Forelimb muscle (tissue), 1 donor: ENCODE measurements at regions not wholly inside any gene's neighbourhood (a gene's known extent, or its start where the extent isn't known, plus 50 kb on each side); places are given as distances from the start of the nearest gene placed in this dataset.
A peak's percentile ranks its signal among the peaks of the same experiment; 100 is the strongest.
"Not testable (repeated sequence)": the region's sequence is repeated elsewhere in the genome, so short reads cannot be mapped to it uniquely, and the experiment has no call there.

Experiments used
- DNase-seq: peaks from one replicate; pipeline ENCODE4 v3.0.0-alpha.2; 2013; ENCODE audit warnings: low read depth

- no peak for DNase-seq
Measured at GRCh38 chr6:134564705-134565104, 246.8 kb upstream of the SGK1 start.

DNA sequence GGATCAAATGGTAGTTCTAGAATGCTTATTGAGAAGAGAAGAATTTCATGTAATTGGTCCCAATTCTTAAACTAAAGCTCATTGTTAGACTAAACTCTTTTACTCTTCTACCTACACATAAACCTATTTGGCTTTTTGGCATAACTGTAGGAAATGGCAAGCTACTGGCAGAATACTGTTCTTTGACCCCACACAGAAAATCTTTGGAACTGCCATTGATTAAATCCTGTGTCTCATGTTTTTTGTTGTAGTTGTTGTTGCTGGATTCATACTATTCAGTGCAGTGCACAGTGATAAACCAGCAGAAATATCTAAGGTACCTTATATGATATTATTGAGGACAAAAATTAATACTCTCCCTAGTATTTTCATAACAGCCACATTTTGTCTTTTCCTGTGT is 242.1 kb upstream of the SGK1 start:
- DNase-seq = no peak

DNA sequence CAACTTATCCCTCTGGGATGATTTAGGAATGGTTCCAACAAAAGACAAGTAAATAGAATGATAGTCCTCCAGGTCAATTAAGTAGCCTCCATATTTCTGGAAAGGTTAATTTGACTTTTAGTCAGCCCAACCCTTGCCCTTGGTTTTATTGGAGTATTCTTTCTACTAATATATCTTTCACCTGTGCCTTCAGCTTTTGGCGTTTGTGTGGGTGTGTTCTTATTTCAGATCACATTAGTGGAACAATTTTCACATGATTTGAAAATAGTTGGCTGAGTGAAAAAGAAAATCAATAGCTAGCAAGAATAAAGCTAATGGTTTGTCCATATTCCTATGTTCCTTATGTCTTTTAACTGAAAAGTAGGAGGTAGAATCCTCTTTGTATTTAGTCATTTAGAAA is 239.6 kb upstream of the SGK1 start:
- DNase-seq = no peak

DNA sequence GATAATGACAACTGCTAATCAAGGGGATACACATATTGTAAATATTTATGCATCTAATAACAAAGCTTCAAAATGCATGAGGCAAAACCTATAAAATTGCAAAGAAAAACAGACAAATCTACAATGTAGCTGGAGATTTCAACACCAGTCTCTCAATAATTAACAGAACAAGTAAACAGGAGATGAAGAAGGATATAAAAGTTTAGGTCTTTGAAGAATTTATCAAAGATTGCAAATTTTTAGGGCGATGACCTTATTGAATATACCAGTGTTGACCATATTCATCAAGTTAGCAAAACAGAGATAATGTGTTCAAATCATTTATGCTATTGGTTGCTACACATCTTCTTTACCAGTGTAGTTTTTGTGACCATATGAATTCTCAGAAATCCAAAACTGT is 237.8 kb upstream of the SGK1 start:
- DNase-seq = no peak

DNA sequence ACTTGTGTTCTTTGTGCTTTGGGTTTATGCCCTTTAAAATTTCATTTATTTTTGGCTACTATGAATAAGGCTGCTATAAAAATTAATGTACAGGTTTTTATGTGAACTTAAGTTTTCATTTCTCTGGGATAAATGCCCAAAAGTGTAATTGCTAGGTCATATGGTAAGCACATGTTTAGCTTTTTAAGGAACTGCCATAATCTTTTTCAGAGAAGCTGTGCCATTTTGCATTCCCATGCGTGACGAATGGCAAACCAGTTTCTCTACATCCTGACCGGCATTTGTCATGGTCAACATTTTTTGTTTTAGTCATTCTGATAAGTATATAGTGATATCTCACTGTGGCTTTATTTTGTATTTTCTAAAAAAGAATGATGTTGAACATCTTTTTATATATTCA is 236.0 kb upstream of the SGK1 start:
- DNase-seq = no peak

- no peak for DNase-seq
Measured at GRCh38 chr6:134551245-134551960, 233.5 kb upstream of the SGK1 start.

GRCh38 chr6:134550604-134551003 is 232.7 kb upstream of the SGK1 start:
- DNase-seq = peak; percentile 17

GRCh38 chr6:134549854-134550253 is 231.9 kb upstream of the SGK1 start:
- no peak for DNase-seq

DNA sequence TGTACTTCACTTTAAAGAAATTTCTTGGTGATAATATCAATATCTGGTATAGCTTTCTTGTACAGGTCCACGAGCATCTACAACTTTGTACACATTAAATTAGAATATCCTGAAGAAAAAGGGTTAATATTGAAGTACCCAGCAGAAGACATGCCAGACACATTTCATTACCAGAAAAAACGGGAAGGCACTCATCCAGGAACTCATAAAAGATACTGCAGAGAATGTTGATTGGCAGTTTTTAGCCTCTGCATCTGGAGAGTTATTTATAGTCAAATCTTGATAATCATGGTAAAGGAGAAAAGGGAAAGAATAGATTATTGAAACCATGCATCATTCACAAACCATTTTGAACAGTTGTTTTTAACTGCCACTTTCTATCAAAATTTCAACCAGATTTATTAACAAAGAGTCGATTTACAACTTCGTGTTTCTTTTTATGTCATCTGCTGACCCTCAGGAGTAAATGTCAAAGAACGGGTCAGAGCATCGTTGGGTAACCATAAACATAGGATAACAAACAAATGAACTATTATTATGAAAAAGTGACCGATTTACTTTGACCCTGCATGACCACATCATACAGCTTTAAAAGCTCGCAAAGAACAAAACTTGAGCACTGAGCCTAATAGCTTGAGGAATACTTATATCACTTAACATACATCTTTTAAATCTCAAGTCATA is 229.2 kb upstream of the SGK1 start:
- DNase-seq = no peak

DNA sequence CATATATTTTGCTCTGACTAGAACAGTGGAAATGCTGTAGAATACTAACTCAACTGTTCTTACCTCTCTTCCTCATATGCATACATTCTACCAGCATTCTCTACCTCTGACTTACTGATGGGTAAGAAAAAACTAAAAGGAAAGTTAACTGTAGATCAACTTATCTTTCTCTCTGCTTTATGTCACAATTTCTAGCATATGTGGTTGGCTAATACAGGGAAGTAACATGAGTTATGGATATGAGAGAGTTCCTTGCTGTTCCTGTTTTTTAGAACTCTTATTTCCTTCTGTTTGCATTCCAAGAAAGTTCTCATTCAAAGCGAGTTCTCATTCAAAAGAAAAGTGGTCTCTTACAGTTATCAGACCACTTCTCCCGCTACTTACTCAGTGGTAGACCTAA is 226.8 kb upstream of the SGK1 start:
- DNase-seq = no peak

DNA sequence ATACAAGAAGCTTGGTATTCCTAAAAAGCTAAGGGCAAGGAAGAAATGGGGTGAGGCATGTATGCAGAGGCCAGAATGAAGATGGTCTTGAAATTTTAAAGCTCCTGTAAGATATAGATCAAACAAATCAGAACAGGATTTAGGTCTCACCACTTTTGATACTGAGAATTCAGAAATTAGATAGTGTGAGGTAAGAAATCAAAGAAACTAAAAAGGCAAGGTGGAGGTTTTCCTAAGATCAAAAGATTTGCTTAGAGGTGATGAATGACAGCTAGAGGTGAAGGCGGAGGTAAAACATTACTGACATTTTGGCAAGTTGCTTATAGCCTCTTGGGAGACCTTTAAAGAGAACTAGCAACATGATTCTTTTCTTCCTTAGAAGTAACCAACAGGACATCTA is 225.2 kb upstream of the SGK1 start:
- DNase-seq = no peak

GRCh38 chr6:134541001-134541400 is 223.1 kb upstream of the SGK1 start:
- no peak for DNase-seq

GRCh38 chr6:134539865-134540323 is 222.0 kb upstream of the SGK1 start:
- DNase-seq = no peak

DNA sequence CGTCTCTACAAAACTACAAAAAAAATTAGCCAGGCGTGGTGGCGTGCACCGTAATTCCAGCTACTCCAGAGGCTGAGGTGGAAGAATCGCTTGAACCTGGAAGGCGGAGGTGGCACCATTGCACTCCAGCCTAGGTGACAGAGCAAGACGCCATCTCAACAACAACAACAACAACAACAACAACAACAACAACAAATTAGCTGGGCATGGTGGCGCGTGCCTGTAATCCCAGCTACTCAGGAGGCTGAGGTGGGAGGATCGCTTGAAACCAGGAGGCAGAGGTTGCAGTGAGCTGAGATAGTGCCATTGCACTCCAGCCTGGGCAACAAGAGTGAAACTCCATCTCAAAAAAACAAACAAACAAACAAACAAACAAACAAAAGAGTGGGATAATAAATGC is 219.9 kb upstream of the SGK1 start:
- not testable (repeated sequence) for DNase-seq

DNA sequence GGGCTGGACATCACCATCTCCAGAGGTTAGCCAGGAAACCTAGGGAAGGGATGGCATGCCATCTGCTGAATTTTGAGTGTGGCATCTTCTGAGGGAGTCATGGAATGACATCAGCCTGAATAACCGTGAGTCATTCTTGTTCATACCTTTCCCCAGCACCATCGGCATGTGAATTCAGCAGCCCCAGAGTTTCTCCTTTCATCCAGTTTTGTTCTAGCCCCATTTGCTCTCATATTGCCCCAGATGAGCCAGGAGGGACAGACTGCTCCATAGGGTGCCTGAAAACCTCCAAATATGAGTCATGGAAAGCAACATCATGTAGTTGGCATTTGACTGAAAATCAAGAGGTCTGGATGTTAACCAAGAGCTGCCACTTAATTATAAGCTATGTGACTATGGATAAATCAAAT is 219.2 kb upstream of the SGK1 start:
- no peak for DNase-seq

- no peak for DNase-seq
Measured at GRCh38 chr6:134535831-134536230, 217.9 kb upstream of the SGK1 start.

- no peak for DNase-seq
Measured at GRCh38 chr6:134534708-134535149, 216.8 kb upstream of the SGK1 start.

- no peak for DNase-seq
Measured at GRCh38 chr6:134533991-134534390, 216.1 kb upstream of the SGK1 start.

DNA sequence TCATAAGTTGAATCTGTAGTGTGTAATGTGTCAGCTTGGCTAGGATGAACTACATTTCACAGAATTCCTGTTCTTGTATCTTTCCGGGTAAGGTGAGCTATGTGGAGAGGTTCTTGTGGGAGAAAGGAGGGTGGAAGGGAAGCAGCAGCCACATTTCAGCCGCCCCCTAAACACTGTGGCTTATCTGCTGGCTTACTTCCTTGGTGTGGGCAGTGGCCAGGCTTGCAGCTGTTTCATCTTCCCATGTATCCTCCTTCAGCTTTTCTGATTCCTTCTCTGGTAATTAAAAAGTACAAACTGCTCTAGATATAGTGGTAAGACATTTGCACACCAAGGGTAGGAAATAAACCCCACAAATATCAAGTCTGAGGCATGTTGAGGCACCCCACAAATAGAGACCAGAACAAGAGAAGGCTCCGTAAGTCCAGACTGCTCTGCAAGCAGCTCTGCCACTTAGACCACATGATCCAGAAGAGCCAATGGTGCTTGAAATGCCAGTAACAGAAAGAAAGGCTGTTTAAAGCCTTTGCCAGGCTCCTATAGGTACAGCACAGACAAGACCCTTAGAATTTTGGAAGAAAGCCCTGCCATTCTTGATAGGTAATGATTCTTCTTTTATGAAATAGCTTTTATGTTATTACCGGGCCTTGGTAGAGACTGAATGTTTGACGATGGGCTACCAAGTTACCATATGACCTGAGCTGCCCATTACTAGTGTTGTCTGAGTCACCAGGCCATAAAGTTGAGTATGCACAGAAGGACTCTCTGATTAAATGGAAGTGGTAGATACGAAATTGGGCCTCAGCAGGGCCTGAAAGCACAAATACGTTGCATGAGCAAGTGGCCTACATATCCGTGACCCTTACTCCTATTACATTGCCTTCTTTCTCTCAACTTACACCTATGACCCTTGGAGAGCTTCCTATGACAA is 215.0 kb upstream of the SGK1 start:
- DNase-seq = no peak

- DNase-seq = no peak
Measured at GRCh38 chr6:134531611-134532010, 213.7 kb upstream of the SGK1 start.

DNA sequence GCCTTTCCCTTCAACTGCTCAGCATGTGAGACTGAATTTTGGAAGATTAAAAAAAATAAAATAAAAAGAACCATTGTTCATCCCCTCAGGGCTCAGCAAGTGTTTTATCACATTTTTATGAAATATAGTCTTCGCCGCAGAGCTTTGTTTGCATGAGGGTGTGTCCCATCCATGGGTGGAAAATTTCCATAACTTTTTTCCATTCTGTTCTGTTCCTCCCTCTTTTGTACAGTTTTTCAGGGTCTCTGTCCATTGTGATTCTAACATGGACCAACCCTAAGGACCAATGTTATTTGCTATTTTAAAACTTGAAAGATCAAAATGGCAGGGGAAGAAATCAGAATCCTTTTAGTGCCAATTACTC is 213.3 kb upstream of the SGK1 start:
- no peak for DNase-seq

GRCh38 chr6:134529921-134530320 is 212.0 kb upstream of the SGK1 start:
- no peak for DNase-seq
